ENCODE measurements at regions not wholly inside any gene's neighbourhood (a gene's known extent, or its start where the extent isn't known, plus 50 kb on each side); places are given as distances from the start of the nearest gene placed in this dataset.

- H3K4me1 Mint-ChIP-seq, result peaks cover 9% of the 10 kb centered on the region
- Histone ChIP-seq H3K9me3 (replicated peaks in 1 of 2; ENCODE audit: control insufficient read depth in 1 of 2, insufficient read depth in 1 of 2, low read length in 2 of 2) (no peaks in the 10 kb centered on the region), H3K27ac (ENCODE audit: low read depth in 1 of 2, low read length in 2 of 2) (no peak overlapping the region), H2AFZ (ENCODE audit: insufficient read depth, low read depth, low read length, poor library complexity, severe bottlenecking) (no peak overlapping the region), H3K79me2 (ENCODE audit: insufficient read depth, low read length) (no peaks in the 10 kb centered on the region), H3K4me1 (ENCODE audit: control insufficient read depth in 1 of 2, insufficient read depth in 2 of 2, low read length in 2 of 2) (peaks cover 5 to 11% of the 10 kb centered on the region in 2 donors), H3K4me2 (replicated peaks; ENCODE audit: extremely low read depth, low read length, poor library complexity, severe bottlenecking) (no peak overlapping the region), H3K9ac (ENCODE audit: insufficient read depth, low read length, poor library complexity, severe bottlenecking) (no peak overlapping the region), H3K4me3 (replicated peaks in 1 of 3; ENCODE audit: low read depth in 2 of 3, low read length in 3 of 3) (no peak overlapping the region), H3K36me3 (replicated peaks in 1 of 2; ENCODE audit: control insufficient read depth in 1 of 2, insufficient read depth in 2 of 2, low read length in 2 of 2) (no peaks in the 10 kb centered on the region), H3K27me3 (ENCODE audit: control insufficient read depth in 2 of 2, insufficient read depth in 2 of 2, low read length in 2 of 2) (no peaks in the 10 kb centered on the region), H4K20me1 (ENCODE audit: insufficient read depth, low read length) (no peaks in the 10 kb centered on the region)
- peaks cover 0 to 6% (median 3%) of the 10 kb centered on the region in 3 donors for H3K27me3 Mint-ChIP-seq (ENCODE audit: low read depth in 3 of 3)
- WGBS (ENCODE audit: insufficient coverage), result 94% methylated on average over 2 of the region's 3 CpGs
- no peak for TF ChIP-seq CTCF (IDR thresholded peaks at IDR 0.05)
- no peak for DNase-seq
- H3K9me3 Mint-ChIP-seq, result peaks cover 0 to 11% (median 3%) of the 10 kb centered on the region in 7 donors
- no peak overlapping the region for H3K4me3 Mint-ChIP-seq
- H3K27ac Mint-ChIP-seq, result peak overlapping the region in 1 of 7 donors; percentile 43
- intact Hi-C loops (cut with micrococcal nuclease), result no loop called here
- peaks cover 0 to 2% of the 10 kb centered on the region in 2 donors for H3K36me3 Mint-ChIP-seq
Measured at GRCh38 chr9:108311745-108312144, 544.0 kb downstream of the ACTL7B start.

- WGBS (ENCODE audit: insufficient coverage), result 85% methylated on average over 3 of the region's 3 CpGs
- H3K4me3 Mint-ChIP-seq, result no peak overlapping the region
- intact Hi-C loops (cut with micrococcal nuclease), result no loop called here
- no peaks in the 10 kb centered on the region for H3K36me3 Mint-ChIP-seq
- H3K9ac ChIP-seq (ENCODE audit: insufficient read depth, low read length, poor library complexity, severe bottlenecking), result no peak overlapping the region
- H3K4me2 ChIP-seq (replicated peaks; ENCODE audit: extremely low read depth, low read length, poor library complexity, severe bottlenecking), result no peak overlapping the region
- no peaks in the 10 kb centered on the region for H3K9me3 ChIP-seq (replicated peaks in 1 of 2; ENCODE audit: control insufficient read depth in 1 of 2, insufficient read depth in 1 of 2, low read length in 2 of 2)
- H3K27me3 ChIP-seq (ENCODE audit: control insufficient read depth in 2 of 2, insufficient read depth in 2 of 2, low read length in 2 of 2), result no peaks in the 10 kb centered on the region
- DNase-seq, result no peak
- H3K9me3 Mint-ChIP-seq, result peaks cover 0 to 9% (median 0%) of the 10 kb centered on the region in 7 donors
- no peak overlapping the region for H3K4me3 ChIP-seq (replicated peaks in 1 of 3; ENCODE audit: low read depth in 2 of 3, low read length in 3 of 3)
- H3K79me2 ChIP-seq (ENCODE audit: insufficient read depth, low read length), result no peaks in the 10 kb centered on the region
- H3K36me3 ChIP-seq (replicated peaks in 1 of 2; ENCODE audit: control insufficient read depth in 1 of 2, insufficient read depth in 2 of 2, low read length in 2 of 2), result no peaks in the 10 kb centered on the region
- peaks cover 0 to 6% (median 3%) of the 10 kb centered on the region in 3 donors for H3K27me3 Mint-ChIP-seq (ENCODE audit: low read depth in 3 of 3)
- H3K27ac ChIP-seq (ENCODE audit: low read depth in 1 of 2, low read length in 2 of 2), result no peak overlapping the region
- no peaks in the 10 kb centered on the region for H4K20me1 ChIP-seq (ENCODE audit: insufficient read depth, low read length)
- H3K4me1 Mint-ChIP-seq, result no peaks in the 10 kb centered on the region
- no peak overlapping the region for H2AFZ ChIP-seq (ENCODE audit: insufficient read depth, low read depth, low read length, poor library complexity, severe bottlenecking)
- no peak for TF ChIP-seq CTCF (IDR thresholded peaks at IDR 0.05)
- H3K27ac Mint-ChIP-seq, result no peak overlapping the region
- H3K4me1 ChIP-seq (ENCODE audit: control insufficient read depth in 1 of 2, insufficient read depth in 2 of 2, low read length in 2 of 2), result no peaks in the 10 kb centered on the region
Measured at GRCh38 chr9:108310202-108310601, 545.6 kb downstream of the ACTL7B start.

All from CD14-positive monocyte (primary cell).